ENCODE measurements at regions not wholly inside any gene's neighbourhood (a gene's known extent, or its start where the extent isn't known, plus 50 kb on each side); places are given as distances from the start of the nearest gene placed in this dataset.

- TF ChIP-seq CTCF (IDR thresholded peaks at IDR 0.05), result no peak
- no peak for TF ChIP-seq POLR2A (IDR thresholded peaks at IDR 0.05)
Measured at GRCh38 chr6:119584088-119584487, 234.5 kb upstream of the MAN1A1 start.
